ENCODE measurements at regions not wholly inside any gene's neighbourhood (a gene's known extent, or its start where the extent isn't known, plus 50 kb on each side); places are given as distances from the start of the nearest gene placed in this dataset.
"Not testable (repeated sequence)": the region's sequence is repeated elsewhere in the genome, so short reads cannot be mapped to it uniquely, and the experiment has no call there.

DNA sequence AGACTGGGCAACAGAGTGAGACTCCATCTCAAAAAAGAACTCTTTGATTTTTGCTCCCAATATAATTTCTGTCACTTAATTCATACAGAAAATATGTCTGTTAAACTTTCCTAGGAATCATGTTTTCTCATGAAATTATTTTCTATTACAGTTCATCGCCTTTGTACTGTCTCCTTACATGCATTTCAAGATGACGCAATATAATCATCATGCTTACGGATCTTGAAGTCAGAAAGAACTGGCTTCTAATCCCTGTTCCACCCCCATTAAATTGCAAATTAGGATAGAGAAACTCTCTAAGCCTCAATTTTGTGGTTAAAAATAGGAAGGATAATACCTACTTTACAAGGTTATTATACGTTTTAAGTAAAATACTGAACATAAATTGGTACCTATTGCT is 467.6 kb upstream of the SMIM21 start:
- DNase-seq = no peak

DNA sequence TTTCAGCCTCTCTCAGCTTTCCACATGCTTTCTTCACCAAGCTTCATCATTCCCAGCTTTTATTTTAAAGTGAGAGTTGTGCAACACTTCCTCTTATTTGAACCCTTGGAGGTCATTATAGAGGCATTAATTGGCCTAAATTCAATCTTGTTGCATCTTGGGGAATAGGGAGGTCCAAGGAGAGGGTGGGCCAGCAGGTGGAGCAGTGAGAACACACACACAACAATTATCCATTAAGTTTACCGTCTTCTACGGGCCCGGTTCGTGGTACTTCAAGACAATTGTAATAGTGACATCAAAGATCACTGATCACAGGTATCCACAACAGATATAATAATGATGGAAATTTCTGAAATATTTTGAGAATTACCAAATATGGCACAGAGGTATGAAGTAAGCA is 457.2 kb upstream of the SMIM21 start:
- DNase-seq = no peak

DNA sequence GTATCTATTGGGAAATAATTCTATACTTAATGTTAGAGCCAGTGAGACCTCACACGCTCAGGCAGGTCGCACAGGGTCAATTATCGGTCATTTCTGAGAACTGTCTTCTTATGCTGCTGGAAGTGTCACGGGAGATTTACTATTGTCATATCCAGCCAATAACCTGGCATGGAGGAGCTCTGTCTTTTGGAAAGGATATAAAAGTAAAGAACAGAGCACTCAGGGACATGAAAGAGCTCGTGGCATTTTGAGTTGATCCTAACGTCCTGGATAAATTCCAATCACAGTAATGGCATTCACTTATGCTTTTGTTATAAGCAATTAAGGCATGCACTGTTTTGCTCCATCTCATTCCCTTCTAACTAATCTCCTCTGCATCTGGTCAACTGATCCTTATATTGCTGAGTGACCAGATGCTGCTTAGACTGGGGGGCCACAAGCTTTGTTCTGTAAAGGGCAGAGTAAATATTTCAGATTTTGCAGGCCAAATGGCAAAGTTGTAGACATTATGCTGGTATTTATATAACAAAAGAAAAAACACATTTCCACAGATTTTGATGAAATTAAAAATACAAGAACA is 453.5 kb upstream of the SMIM21 start:
- no peak for DNase-seq

DNA sequence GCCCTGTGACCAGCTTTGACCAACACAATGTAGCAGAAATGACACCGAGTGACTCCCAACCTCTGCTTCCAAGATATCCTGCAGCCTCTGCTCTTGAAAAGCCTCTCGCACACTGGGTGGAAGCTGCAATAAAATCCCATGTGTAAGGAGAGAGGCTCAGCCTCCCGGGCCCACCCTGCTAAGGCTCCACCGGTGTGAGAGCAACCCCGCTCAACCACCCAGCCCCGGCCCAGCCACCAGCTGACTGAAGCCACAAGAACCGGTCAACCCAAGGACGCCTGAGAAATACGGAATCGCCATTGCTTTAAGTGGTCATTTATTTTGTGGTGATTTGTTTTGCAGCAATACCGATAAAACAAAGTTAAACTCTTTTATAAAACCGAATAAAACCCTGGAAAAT is 452.8 kb upstream of the SMIM21 start:
- no peak for DNase-seq

DNA sequence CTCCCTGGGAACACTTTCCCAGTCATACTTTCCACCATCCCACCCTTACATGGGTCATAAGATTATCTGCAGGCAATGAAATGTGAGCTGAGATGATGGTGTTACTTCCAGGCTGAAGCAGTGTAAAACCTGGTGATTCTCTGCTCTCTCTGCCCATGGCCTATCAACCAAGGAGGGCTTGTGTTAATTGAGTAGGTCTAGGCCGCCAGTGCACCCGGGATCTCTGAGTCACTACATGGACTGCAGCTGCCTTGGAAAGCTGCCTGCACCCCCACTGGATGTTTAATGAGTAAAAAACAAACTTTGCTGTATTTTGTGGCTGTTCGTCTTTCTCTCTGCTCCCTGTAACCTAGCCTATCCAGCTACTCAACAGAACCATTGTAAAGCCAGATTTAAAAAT is 451.7 kb upstream of the SMIM21 start:
- DNase-seq = no peak

DNA sequence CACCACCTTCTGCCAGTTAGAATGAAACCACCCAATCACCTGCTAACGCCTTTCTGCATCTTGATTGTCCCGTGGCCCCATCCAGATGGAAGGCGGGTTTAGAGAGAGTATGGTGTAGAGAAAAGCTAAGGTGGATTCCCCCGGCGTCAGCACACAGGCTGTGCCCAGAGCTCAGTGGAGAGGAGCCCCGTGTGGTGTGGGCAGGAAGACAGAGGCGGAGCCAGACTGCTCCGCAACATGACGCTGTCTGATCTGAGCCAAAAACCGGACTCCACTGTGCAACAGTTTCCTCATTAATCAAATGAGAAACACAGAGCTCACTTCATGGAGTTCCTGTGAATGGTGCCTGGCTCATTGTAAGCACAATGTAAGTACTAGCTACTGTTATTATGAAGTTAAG is 448.1 kb upstream of the SMIM21 start:
- DNase-seq = no peak

DNA sequence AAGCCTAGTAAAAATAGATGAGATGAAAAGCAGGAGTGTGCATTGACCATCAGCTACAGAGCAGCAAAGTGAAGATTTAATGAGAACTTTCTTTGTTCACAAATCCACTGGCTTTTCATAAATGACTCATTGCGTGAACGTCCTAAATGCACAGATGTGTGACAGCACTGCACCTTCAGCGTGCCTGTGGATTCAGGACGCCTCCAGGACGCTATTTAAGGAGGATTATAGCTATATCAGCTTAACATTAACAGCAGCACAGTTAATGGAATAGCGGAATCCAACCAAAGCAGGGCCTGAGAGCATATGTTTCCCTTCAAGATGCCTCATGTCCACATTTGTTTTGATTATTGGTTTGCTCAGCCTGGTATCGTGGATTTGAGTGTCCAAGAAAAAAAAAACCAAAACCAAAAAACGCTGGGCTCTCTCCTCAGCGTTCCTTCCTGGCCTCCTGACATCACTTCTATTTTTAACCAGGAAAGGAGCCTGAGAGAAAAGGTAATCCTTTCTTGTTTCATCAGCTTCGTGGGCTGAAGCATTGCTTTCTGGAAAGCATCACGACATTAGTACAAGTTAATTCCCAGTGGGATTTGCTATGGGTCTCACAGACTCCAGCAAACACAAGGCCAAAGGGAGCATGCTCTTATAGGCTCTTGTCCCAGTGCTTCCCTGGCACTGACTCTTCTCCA is 447.0 kb upstream of the SMIM21 start:
- no peak for DNase-seq

DNA sequence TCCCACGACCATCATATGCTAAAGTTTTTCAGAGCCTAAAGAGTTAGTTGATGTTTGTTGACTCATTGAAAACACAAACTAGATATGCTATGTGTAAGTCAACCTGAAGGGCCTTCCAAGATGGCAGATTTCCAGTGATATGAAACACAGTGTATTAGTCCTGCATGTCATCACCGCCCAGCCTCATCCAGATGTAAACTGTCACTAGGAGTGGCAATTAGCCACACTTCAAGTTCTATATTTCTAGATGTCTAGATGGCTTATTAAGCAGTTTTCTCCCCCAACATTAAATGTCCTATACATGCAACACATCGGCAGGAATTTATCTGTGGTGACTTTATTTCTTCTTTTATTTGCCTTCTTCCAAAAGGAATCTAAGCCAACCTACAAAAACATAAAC is 444.1 kb upstream of the SMIM21 start:
- DNase-seq = no peak

DNA sequence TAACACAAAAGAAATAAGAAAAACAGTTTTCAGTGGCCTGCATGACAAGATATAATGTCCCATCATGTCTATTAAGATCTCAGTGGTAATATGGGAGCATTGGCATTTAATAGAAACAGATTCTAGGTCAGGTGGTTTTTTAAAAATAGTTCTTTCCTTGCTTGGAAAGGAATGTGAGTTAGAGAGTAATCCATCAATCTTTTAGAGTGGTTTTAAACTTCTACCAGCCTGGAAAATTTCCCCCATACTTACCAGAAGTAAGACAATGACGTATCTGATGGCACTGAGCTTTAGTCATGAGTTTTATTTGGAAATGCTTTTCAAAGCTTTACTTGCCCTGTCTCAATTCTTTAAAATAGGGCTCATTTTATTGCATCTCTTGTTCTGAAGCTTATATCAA is 441.7 kb upstream of the SMIM21 start:
- DNase-seq = no peak

DNA sequence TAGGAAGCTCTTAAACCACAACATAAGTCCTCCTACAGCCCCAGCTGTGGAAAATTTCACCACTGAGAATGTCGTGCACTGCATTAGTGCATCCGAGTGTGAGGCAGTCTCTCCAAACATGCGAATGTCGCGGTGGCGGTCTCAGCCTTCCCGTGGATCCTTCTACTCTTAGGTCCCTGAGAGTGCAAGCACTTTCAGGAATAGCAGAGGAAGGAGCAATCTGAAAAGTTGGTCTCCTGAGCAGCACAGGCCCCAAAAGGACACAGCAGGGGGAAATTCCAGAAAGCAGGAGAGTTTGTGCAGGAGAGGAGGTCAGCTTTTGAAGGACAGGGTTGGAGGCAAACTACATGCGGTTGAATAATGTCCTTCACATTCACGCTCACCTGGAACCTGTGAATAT is 440.5 kb upstream of the SMIM21 start:
- DNase-seq = no peak

DNA sequence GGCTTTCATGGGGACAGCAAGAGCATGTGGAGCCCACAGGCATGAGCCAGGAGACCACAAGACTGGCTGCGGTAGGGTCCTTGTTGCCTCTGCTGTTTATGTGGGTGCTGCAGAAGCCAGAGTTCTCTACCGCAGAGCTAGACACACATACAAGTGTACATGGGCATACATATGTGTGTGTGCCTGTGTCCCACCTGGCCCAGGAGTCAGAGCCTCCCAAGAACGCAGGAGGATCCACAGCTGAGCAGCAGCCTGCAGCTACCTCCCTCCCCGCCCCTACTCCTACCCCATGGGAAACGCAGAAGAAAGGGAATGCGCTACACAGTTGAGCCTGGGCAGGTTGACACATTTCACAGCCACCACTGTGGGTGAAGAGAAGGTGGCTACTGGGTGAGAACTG is 438.1 kb upstream of the SMIM21 start:
- DNase-seq = no peak

DNA sequence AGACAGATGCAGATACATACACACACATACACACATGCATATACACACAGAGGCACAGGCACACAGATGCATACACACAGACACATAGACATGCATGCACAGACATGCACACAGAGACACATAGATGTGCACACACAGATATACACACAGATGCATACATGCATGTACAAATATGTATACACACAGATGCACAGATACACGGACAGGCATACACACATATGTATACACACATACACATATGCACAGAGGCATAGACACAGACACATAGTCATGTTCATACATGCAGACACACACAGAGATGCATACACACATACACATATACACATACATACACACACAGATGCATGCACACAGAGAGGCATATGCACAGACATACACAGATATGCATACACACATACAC is 437.3 kb upstream of the SMIM21 start:
- DNase-seq = no peak

DNA sequence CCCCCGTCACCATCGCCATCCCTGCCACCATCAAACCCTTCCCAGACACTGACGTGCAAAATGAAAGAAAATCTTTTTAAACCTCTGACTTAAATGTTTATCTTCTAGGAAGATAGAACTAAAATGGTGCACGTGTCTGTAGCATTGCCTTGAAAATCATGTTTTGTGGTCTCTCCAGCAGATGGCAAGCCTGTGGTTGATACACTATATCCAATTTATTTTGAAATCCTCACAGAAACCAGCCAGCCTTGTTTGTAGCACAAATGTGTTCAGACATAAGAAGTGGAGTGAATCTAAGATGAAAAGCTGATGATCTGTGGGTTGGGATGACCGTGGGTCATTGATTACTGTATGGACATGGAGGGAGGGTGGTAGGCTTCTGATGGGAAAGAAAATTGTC is 436.2 kb upstream of the SMIM21 start:
- no peak for DNase-seq

DNA sequence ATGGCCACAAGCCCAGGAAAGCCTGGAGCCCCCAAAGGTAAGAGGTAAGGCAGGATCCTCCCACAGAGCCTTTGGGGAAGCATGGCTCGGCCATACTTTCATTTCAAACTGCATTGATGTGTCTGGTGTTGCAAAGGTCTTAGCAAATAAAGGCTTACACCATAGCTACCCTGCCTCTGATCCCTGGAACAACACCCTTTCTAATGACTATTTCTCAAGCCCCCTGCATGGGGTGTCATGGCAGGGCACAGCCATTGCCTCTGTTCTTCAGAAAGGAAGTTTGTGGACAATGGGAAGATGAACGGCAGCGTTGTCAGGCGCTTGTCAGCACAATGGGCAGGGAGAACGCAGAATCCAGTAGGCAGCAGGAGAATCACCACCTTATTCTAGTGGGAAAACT is 435.0 kb upstream of the SMIM21 start:
- no peak for DNase-seq

DNA sequence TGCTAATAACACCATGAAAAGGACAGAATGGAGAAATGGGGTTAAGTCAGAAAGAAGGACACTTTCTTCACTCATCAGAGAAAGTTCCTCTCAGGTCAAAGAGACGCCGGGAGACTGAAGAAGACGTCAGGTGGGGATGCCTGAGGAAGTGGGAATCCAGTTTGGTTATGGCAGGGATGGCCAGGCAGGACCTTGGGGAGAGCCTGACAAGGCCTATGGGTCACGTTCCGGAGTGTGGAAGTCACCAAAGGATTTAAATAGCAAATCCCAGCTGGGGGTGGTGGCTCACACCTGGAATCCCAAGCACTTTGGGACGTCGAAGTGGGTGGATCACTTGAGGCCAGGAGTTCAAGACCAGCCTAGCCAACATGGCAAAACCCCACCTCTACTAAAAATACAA is 432.7 kb upstream of the SMIM21 start:
- no peak for DNase-seq

DNA sequence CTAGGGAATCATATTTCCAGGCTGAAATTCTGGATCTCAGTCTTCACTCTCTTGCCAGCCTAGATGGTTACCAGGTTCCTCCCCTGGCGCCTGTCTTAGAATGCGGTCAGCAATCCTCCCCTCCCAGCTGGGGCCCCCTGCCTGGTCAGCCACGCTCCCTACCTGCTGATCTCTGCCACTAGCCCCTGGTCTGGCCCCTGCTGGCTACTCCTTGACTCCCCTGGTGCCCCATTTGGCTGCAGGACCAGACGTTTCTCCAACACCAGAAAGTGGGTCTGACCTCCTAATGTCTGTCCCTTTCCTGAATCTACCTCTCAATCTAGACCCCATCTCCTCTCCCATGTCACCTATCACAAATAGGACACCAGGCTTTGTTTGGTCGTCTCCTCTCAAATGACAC is 432.0 kb upstream of the SMIM21 start:
- DNase-seq = no peak

DNA sequence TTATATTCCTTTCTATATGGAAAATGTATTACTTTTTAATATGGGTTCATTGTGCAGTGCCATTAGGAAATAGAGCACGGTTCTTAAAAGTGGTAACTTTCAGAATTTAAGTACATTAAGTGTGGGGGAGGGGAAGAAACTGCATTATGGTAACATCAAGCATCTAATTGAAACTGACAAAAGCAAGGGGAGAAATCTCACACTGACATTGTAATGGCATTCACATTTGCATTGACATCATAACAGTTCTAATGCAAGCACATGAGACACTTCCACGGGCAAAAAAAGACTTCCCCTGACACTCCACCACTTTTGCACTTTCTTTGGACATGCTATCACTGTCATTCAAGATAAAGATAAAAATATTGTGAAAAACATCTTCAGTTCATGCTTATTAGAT is 431.3 kb upstream of the SMIM21 start:
- DNase-seq = no peak

DNA sequence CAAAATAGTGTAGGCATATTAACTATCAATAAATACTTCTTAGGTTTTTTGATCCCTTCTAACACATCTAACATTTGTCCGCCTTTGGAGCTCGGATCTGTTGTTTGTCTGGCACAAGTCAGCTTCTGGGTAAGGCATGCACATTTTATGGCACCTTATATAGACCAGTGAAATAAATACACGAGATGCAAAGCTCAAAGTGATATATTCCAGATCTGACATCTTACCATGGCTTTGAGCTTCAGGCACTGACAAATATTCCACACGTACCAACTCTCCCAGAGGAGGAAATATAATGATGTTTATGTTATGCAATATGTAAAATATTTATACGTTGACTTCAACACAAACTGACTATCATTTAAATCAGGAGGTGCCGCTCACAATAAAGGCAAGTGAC is 430.1 kb upstream of the SMIM21 start:
- DNase-seq = no peak

DNA sequence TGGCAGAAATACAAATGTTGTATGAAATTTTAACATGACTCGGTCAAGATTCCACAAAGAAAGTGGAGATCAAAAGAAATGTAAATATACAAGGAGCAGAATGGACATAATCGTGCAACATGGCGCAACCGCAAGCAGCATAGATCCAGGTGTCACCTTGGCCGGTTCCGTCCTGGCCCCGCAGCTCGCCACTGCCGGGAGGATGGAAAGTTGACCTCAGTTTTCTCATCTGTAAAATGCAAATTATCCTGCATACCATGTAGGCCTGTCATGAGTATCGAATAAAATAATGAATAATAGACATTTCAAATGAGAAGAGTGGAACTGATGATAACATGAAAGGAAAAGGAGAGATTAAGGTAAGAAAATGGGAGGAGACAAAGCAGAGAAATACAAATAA is 427.3 kb upstream of the SMIM21 start:
- no peak for DNase-seq

DNA sequence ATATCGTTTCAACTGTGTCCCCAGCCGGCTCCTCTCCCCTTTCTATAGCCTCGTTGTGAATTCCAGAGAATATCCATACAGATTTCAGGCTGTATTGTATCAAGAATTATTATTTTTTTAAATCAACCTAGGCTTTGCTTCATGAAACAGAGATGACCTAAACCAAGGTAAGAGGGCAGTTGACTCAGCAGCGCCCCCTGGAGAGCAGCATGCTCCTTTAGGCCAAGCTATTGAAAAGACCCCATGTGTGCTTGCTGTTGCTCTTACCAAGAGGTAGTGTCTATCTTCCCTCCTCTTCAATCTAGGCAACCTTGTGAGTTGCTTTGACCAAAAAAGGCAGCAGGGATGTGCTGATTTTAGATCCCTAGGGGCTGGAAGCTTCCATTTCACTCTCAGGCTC is 426.7 kb upstream of the SMIM21 start:
- peak in 1 of 2 experiments; percentile 14 for DNase-seq

DNA sequence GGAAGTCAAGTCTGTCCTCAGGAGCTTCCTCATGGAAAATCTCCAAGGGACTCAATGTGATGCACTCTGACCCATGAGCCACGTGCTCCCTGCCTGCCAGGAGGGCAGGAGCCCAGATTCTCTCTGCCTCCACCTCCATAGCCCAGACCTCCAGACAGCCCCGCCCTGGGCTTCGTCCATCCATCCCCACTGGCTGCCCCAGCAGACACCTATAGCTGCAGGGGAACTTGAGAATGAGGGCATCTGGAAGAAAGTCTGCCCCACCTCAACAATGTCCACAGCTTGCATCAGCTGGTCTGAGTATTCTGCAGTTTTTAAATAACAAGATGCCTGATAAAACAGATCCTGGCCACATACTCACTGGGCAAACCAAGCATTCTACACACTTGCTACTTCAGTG is 418.8 kb upstream of the SMIM21 start:
- DNase-seq = no peak

DNA sequence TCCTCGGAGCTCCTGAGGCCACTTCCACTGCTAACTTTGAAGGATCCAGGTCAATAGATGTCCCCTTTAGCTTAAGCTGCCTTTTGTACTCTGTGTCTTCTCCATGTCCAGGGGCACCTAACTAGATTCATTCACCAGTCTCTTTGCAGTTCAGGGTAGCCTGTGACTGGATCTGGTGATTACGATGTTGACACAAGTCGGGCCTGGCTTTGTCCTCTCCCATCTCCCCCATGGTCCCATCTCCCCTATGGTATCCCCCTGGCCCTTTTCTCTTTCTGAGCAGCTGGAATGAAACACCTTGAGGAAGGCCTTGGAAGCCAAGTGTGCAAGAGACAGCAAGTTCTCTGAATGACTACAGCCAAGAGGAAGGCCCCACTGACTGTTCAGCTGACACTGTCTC is 417.9 kb upstream of the SMIM21 start:
- no peak for DNase-seq

DNA sequence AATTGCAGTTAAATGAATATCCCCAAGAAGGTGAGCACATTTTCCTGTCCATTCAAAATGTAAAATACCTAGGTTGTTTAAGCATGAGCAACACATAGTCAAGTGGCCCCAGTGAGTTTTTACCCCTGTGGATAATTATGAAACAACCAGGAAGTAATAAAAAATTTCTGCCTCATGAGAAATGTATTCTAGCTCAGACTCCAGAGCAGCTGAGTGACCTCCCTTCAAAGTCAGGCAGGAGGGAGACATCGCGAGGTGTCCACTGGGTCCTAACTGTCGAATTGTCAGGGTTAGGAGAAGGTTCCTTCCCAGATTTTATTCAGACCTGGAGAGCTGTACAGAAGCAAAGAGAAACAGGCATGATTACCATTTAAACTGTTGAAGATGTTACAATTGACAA is 416.6 kb upstream of the SMIM21 start:
- no peak for DNase-seq

DNA sequence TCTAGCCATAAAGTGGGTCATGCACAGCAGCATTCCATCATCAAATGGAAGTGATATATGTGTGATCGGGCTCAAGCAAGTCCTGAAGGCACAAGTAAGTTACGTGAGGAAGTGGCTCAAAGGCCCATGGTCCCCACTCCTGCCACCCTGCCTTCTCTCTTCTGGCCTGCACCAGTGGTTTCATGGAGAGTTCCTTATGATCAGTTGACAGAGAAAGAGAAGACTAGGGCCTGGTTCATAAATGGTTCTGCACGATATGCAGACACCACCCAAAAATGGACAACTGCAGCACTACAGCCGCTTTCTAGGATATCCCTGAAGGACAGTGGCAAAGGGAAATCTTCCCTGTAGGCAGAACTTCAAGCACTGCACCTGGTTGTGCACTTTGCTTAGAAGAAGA is 412.6 kb upstream of the SMIM21 start:
- DNase-seq = no peak

DNA sequence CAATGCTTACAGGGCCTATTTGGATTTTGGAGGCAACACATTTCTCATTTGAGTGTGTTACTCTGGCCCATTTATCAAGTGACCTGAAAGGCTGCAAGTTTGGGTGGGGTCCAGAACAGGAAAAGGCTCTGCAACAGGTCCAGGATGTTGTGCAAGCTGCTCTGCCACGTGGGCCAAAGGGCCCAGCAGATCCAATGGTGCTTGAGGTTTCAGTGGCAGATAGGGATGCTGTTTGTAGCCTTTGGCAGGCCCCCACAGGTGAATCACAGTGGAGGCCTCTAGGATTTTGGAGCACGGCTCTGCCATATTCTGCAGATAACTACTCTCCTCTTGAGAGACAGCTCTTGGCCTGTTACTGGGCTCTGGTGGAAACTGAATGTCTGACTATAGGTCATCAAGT is 412.2 kb upstream of the SMIM21 start:
- DNase-seq = not testable (repeated sequence)

Data from SHP77 (cell line).